Neural progenitor cell (in vitro differentiated cells): ENCODE measurements at regions not wholly inside any gene's neighbourhood (a gene's known extent, or its start where the extent isn't known, plus 50 kb on each side); places are given as distances from the start of the nearest gene placed in this dataset.

Source experiments
- DNase-seq: peaks from one replicate; pipeline ENCODE4 v3.0.0-alpha.2; 2016; ENCODE audit warnings: low spot score
- H2AFZ ChIP-seq: fragments of 200-600 bp; sonication (generic); replicated peaks from 2 replicates; pipeline ENCODE4 v1.6.1; 2016; ENCODE audit warnings: antibody characterized with exemption
- H3F3A ChIP-seq: fragments of 200-600 bp; sonication (generic); 2 replicates; pipeline ENCODE4 v1.6.1; 2016; ENCODE audit warnings: antibody characterized with exemption, low read depth
- H3K27ac ChIP-seq: fragments of 200-600 bp; sonication (generic); 2 replicates; pipeline ENCODE4 v1.5.1; 2016; ENCODE audit warnings: mild to moderate bottlenecking
- H3K27me3 ChIP-seq: fragments of 200-600 bp; sonication (generic); 2 replicates; pipeline ENCODE4 v1.6.1; 2016; ENCODE audit warnings: mild to moderate bottlenecking, moderate library complexity
- H3K36me3 ChIP-seq: fragments of 200-600 bp; sonication (generic); 2 replicates; pipeline ENCODE4 v1.5.1; 2016
- H3K4me1 ChIP-seq: fragments of 200-600 bp; sonication (generic); 2 replicates; pipeline ENCODE4 v1.6.1; 2016; ENCODE audit warnings: mixed run types
- H3K4me2 ChIP-seq: fragments of 200-600 bp; sonication (generic); 2 replicates; pipeline ENCODE4 v1.6.1; 2016
- H3K4me3 ChIP-seq: fragments of 200-600 bp; sonication (generic); 2 replicates; pipeline ENCODE4 v1.5.1; 2016
- H3K79me2 ChIP-seq: fragments of 200-600 bp; sonication (generic); 2 replicates; pipeline ENCODE4 v1.6.1; 2016; ENCODE audit warnings: low read depth
- H3K9ac ChIP-seq: fragments of 200-600 bp; sonication (generic); 2 replicates; pipeline ENCODE4 v1.6.1; 2016
- H3K9me3 ChIP-seq: fragments of 200-600 bp; sonication (generic); 2 replicates; pipeline ENCODE4 v1.5.1; 2016; ENCODE audit warnings: low read depth
- H4K20me1 ChIP-seq: fragments of 200-600 bp; sonication (generic); 2 replicates; pipeline ENCODE4 v1.6.1; 2016; ENCODE audit warnings: low read depth
- H3K27ac Mint-ChIP-seq: 3 replicates; pipeline ENCODE4 v1.8.0; 2021; ENCODE audit warnings: mixed read lengths
- H3K27me3 Mint-ChIP-seq: 2 replicates; pipeline ENCODE4 v1.8.0; 2022; ENCODE audit warnings: low read depth, mild to moderate bottlenecking, inconsistent platforms, moderate library complexity, mixed read lengths; ENCODE audit not compliant: insufficient read depth
- H3K36me3 Mint-ChIP-seq: 3 replicates; pipeline ENCODE4 v1.8.0; 2021; ENCODE audit warnings: mixed read lengths
- H3K4me1 Mint-ChIP-seq: 3 replicates; pipeline ENCODE4 v1.8.0; 2021; ENCODE audit warnings: mixed read lengths
- H3K4me3 Mint-ChIP-seq: 3 replicates; pipeline ENCODE4 v1.8.0; 2021; ENCODE audit warnings: mild to moderate bottlenecking, moderate library complexity, mixed read lengths
- H3K9me3 Mint-ChIP-seq: 3 replicates; pipeline ENCODE4 v1.8.0; 2020; ENCODE audit warnings: mixed read lengths
- EZH2 ChIP-seq: fragments of 200-600 bp; sonication (generic); IDR thresholded peaks from 2 replicates; pipeline ENCODE4 v1.6.1; 2017; ENCODE audit warnings: antibody characterized with exemption, mild to moderate bottlenecking, moderate library complexity
- EZH2phosphoT487 ChIP-seq: fragments of 200-600 bp; sonication (generic); IDR thresholded peaks from 2 replicates; pipeline ENCODE4 v1.6.1; 2017; ENCODE audit warnings: antibody characterized with exemption
- TF ChIP-seq, protein P1 (sequence below): fragments of 200-600 bp; sonication (generic); IDR thresholded peaks from 2 replicates; pipeline ENCODE4 v1.5.1; 2017; ENCODE audit warnings: antibody characterized with exemption, mild to moderate bottlenecking

DNA sequence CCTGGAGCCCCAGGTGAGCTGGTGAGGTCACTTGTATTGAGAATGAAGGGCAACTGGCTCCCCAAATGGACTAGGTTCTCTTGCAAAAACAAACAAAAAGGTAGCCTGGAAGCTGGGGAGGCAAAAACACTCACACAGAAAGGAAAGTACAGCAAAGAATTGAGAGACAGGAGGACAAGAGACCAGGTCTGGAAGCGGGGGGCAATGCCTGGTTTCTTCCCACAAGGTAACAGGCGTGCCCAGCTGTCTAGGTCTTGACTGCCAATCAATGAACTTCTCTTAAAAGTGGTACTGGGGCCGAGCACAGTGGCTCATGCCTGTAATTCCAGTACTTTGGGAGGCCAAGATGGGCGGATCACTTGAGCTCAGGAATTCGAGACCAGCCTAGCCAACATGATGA lies 356.4 kb upstream of the TSHZ3 start:
- Mint-ChIP-seq H3K4me3 (no peak overlapping the region), H3K27ac (no peak overlapping the region), H3K36me3 (no peaks in the 10 kb centered on the region)

DNA sequence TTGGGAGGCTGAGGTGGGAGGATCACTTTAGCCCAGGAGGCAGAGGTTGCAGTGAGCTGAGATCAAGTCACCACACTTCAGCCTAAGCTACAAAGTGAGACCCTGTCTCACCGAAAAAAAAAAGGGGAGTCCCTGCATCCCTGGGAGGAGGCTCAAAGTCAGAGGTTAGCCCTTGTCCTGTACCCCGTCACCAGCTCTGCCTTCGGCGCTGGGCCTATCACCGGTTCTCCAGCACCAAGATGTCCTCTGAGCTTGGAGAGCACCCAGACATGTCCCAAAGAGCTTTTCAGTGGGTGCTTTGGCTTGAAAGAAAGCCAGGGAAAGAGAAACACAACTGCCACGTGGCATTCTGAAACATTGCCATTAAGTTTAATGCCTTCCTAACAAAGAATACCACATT lies 356.9 kb upstream of the TSHZ3 start:
- H3K27me3 Mint-ChIP-seq = peaks cover 2% of the 10 kb centered on the region
- no peaks in the 10 kb centered on the region for H3K9me3 Mint-ChIP-seq
- H3K9ac ChIP-seq = no peak overlapping the region
- no peaks in the 10 kb centered on the region for H3K79me2 ChIP-seq
- no peak overlapping the region for H3K4me3 Mint-ChIP-seq
- no peaks in the 10 kb centered on the region for H3K36me3 ChIP-seq
- H3K27ac Mint-ChIP-seq = no peak overlapping the region
- H4K20me1 ChIP-seq = no peaks in the 10 kb centered on the region
- no peak overlapping the region for H3K27ac ChIP-seq
- no peak overlapping the region for H3K4me2 ChIP-seq
- peaks cover 10% of the 10 kb centered on the region for H3K4me1 Mint-ChIP-seq
- DNase-seq = no peak
- H3K4me1 ChIP-seq = no peaks in the 10 kb centered on the region
- no peaks in the 10 kb centered on the region for H3K9me3 ChIP-seq
- no peak overlapping the region for H2AFZ ChIP-seq
- H3F3A ChIP-seq = no peaks in the 10 kb centered on the region
- TF ChIP-seq, protein P1, sequence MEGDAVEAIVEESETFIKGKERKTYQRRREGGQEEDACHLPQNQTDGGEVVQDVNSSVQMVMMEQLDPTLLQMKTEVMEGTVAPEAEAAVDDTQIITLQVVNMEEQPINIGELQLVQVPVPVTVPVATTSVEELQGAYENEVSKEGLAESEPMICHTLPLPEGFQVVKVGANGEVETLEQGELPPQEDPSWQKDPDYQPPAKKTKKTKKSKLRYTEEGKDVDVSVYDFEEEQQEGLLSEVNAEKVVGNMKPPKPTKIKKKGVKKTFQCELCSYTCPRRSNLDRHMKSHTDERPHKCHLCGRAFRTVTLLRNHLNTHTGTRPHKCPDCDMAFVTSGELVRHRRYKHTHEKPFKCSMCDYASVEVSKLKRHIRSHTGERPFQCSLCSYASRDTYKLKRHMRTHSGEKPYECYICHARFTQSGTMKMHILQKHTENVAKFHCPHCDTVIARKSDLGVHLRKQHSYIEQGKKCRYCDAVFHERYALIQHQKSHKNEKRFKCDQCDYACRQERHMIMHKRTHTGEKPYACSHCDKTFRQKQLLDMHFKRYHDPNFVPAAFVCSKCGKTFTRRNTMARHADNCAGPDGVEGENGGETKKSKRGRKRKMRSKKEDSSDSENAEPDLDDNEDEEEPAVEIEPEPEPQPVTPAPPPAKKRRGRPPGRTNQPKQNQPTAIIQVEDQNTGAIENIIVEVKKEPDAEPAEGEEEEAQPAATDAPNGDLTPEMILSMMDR = no peak
- TF ChIP-seq EZH2phosphoT487 (no peak), EZH2 (no peak)
- no peaks in the 10 kb centered on the region for H3K36me3 Mint-ChIP-seq
- H3K4me3 ChIP-seq = no peak overlapping the region
- no peaks in the 10 kb centered on the region for H3K27me3 ChIP-seq

More for the DNA sequence above, 356.4 kb upstream of the TSHZ3 start:
- Mint-ChIP-seq H3K27me3 (peaks cover 4% of the 10 kb centered on the region), H3K9me3 (no peaks in the 10 kb centered on the region), H3K4me1 (peaks cover 10% of the 10 kb centered on the region)
- Histone ChIP-seq H3K27me3 (no peaks in the 10 kb centered on the region), H3K27ac (no peak overlapping the region), H4K20me1 (no peaks in the 10 kb centered on the region), H3K36me3 (no peaks in the 10 kb centered on the region), H3K4me2 (no peak overlapping the region), H3F3A (no peaks in the 10 kb centered on the region), H3K79me2 (no peaks in the 10 kb centered on the region), H3K4me3 (no peak overlapping the region), H3K9me3 (no peaks in the 10 kb centered on the region), H3K9ac (no peak overlapping the region), H3K4me1 (no peaks in the 10 kb centered on the region), H2AFZ (no peak overlapping the region)
- TF ChIP-seq EZH2 (no peak), EZH2phosphoT487 (no peak)
- TF ChIP-seq, protein P1 = no peak
- no peak for DNase-seq

DNA sequence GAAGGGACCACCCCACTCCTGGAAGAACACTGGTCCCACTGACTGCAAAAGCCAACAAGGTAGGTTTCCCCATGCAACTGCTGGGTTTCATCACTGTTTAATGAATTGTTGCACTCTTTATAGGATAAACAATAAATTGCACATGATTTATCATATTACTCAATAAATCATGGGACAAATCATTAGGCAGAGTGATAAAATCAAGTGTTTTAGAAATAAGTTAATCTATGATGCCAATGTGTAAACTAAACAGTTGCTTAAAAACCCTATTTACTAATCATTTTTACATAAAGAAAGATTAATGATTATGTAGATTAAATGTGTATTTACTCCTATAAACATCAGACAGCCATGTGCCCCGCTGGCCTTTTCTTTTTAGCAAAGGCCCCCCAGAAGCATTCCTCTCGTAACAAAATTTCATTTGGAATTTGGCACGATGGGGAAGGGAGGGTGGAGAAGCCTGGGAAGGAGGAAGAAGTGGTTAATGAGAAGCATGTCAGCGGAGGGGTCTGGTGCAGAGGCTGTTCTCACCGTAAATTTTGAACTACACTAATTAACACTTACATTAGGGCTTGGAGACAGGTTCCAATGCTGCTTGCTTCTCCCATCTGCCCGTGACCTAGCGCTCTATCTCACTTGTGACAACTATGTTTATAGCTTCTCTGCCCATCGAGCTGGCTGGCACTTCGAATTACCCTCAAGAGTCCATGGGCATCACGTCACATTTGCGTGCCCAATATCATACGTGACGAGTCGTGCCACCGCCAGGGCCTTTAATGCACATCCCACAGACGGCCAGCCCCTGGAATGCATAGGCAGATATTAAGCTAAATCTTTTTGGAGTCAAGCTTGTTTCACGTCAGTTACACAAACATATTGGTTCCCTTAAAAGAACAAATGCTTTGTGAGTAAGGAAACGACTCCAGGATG lies 357.7 kb upstream of the TSHZ3 start:
- Mint-ChIP-seq H3K4me3 (no peak overlapping the region), H3K27me3 (peaks cover 4% of the 10 kb centered on the region), H3K4me1 (peaks cover 10% of the 10 kb centered on the region), H3K9me3 (no peaks in the 10 kb centered on the region), H3K36me3 (no peaks in the 10 kb centered on the region), H3K27ac (no peak overlapping the region)
- Histone ChIP-seq H3K4me2 (no peak overlapping the region), H3K27ac (no peak overlapping the region), H3K4me3 (no peak overlapping the region), H3K36me3 (no peaks in the 10 kb centered on the region), H3K4me1 (no peaks in the 10 kb centered on the region), H3F3A (no peaks in the 10 kb centered on the region), H3K27me3 (no peaks in the 10 kb centered on the region), H2AFZ (no peak overlapping the region), H3K79me2 (no peaks in the 10 kb centered on the region), H3K9ac (no peak overlapping the region), H4K20me1 (no peaks in the 10 kb centered on the region), H3K9me3 (no peaks in the 10 kb centered on the region)
- DNase-seq = no peak
- no peak for TF ChIP-seq EZH2
- no peak for TF ChIP-seq EZH2phosphoT487
- TF ChIP-seq, protein P1 = no peak
